Vagina (tissue), 2 donors: ENCODE measurements at regions not wholly inside any gene's neighbourhood (a gene's known extent, or its start where the extent isn't known, plus 50 kb on each side); places are given as distances from the start of the nearest gene placed in this dataset.

Source experiments
- POLR2A ChIP-seq, 2 donors: fragments of 450-650 bp; IDR thresholded peaks; one replicate each; pipeline ENCODE4 v1.6.1; 2017; ENCODE audit warnings: antibody characterized with exemption in 2 of 2, mild to moderate bottlenecking in 2 of 2, moderate library complexity in 2 of 2
- TF ChIP-seq, protein P1 (sequence below), 3 experiments: fragments of 450-650 bp in 2 of 3; fragments of 200-600 bp in 1 of 3; sonication (generic) in 1 of 3; IDR thresholded peaks; one replicate each; pipeline ENCODE4 v1.5.1; 2017 to 2019; ENCODE audit warnings: antibody characterized with exemption in 3 of 3, mild to moderate bottlenecking in 2 of 3, moderate library complexity in 2 of 3

DNA sequence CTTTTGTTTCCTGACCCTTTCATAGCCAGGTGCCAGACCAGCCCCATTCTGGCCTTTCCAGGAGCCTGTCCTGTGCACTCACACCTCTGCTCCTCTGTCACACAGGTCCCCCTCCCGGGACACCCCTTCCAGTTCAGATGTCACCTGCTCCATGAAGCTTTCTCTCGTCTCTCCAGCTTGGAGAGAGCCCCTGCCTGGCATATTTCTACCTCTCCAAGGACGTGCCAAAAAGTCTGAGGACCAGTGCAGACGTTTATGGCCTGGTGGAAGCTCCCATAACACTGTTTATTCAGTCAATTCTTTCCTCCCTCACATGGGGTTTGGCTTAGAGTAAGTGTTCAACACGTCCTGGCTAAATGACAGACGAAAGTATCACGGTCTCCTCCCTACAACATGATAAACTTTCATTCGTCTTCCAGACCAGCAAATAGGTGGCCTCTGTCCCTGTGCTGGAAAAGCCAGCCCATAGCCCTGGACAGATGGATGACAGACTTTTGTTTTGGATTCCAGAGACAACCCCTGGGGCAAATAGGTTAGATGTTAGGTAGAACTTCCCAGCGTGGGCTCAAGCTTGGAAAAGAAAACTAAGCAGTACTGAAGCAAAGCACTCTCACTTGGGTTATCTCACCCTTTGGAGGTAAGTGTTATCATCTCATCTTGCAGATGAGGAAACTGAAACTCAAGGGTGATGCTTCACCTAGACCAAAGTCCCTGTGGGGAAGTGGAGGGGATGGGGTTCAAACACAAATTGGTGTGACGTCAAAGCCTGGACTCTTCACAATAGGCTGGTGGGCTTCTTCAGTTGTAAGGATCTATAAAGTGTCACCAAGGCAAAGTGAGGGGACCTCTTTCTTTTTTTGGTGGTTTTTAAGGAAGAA is 52.9 kb upstream of the ECE1 start:
- TF ChIP-seq, protein P1, sequence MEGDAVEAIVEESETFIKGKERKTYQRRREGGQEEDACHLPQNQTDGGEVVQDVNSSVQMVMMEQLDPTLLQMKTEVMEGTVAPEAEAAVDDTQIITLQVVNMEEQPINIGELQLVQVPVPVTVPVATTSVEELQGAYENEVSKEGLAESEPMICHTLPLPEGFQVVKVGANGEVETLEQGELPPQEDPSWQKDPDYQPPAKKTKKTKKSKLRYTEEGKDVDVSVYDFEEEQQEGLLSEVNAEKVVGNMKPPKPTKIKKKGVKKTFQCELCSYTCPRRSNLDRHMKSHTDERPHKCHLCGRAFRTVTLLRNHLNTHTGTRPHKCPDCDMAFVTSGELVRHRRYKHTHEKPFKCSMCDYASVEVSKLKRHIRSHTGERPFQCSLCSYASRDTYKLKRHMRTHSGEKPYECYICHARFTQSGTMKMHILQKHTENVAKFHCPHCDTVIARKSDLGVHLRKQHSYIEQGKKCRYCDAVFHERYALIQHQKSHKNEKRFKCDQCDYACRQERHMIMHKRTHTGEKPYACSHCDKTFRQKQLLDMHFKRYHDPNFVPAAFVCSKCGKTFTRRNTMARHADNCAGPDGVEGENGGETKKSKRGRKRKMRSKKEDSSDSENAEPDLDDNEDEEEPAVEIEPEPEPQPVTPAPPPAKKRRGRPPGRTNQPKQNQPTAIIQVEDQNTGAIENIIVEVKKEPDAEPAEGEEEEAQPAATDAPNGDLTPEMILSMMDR (IDR thresholded peaks at IDR 0.05): no peak
- no peak for TF ChIP-seq POLR2A (IDR thresholded peaks at IDR 0.05)
